SK-N-MC (cell line): ENCODE measurements at regions not wholly inside any gene's neighbourhood (a gene's known extent, or its start where the extent isn't known, plus 50 kb on each side); places are given as distances from the start of the nearest gene placed in this dataset.

Experiments used
- EZH2 ChIP-seq: fragments of 200-600 bp; sonication (generic); IDR thresholded peaks from one replicate; pipeline ENCODE4 v1.6.1; 2017; ENCODE audit warnings: antibody characterized with exemption
- POLR2AphosphoS5 ChIP-seq: IDR thresholded peaks from 2 replicates; pipeline ENCODE4 v1.6.1; 2012; ENCODE audit warnings: mild to moderate bottlenecking, low read depth, low read length, borderline replicate concordance

GRCh38 chr5:121239951-121240350, 611.7 kb upstream of the FTMT start:
- TF ChIP-seq POLR2AphosphoS5 (no peak), EZH2 (no peak)
